Keratinocyte (primary cell): ENCODE measurements at regions not wholly inside any gene's neighbourhood (a gene's known extent, or its start where the extent isn't known, plus 50 kb on each side); places are given as distances from the start of the nearest gene placed in this dataset.

ENCODE experiments used
- CTCF ChIP-seq, 3 experiments: IDR thresholded peaks in 1 of 3; conservative IDR thresholded peaks in 1 of 3; optimal IDR thresholded peaks in 1 of 3; 2 replicates in 2 of 3; 3 replicates in 1 of 3; pipeline versions ENCODE3 to v1.5.1; 2011; ENCODE audit warnings: low read length in 3 of 3, mild to moderate bottlenecking in 3 of 3, moderate library complexity in 2 of 3, control low read depth in 1 of 3, inconsistent platforms in 1 of 3; ENCODE audit not compliant: insufficient read depth in 2 of 3; ENCODE audit errors: extremely low read depth in 1 of 3
- EZH2 ChIP-seq: IDR thresholded peaks from one replicate; pipeline ENCODE4 v1.6.1; 2012; ENCODE audit warnings: inconsistent platforms, mild to moderate bottlenecking, low read length, moderate library complexity

- TF ChIP-seq CTCF (optimal IDR thresholded peaks at IDR 0.05 in 1 of 3, IDR thresholded peaks at IDR 0.05 in 1 of 3, conservative IDR thresholded peaks at IDR 0.05 in 1 of 3; ENCODE audit: extremely low read depth in 1 of 3, insufficient read depth in 2 of 3, low read length in 3 of 3) = no peak
- no peak for TF ChIP-seq EZH2
Observed at GRCh38 chr15:77895742-77896141, 181.8 kb downstream of the TBC1D2B start.
